GM18870 (cell line): ENCODE measurements at regions not wholly inside any gene's neighbourhood (a gene's known extent, or its start where the extent isn't known, plus 50 kb on each side); places are given as distances from the start of the nearest gene placed in this dataset.
"Not testable (repeated sequence)": the region's sequence is repeated elsewhere in the genome, so short reads cannot be mapped to it uniquely, and the experiment has no call there.

Experiments used
- ATAC-seq: cut with Tn5 transposase; IDR thresholded peaks from one replicate; pipeline ENCODE4 v1.9.1; 2021; ENCODE audit warnings: moderate library complexity; ENCODE audit not compliant: unreplicated experiment

DNA sequence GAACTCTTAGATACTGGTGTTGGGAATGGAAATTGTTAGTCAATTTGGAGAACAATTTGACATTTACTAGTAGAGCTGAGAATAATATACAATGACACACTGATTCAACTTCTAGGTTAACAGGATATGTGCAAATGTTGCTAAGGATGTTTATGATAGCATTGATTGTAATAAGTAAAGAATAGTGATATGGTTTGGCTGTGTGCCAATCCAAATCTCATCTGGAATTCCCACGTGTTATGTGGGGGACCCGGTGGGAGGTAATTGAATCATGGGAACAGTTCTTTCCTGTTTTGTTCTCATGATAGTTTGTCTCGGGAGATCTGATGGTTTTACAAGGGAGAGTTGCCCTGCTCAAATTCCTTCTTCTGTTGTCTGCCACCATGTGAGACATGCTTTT, 302.4 kb upstream of the TMPRSS15 start:
- no peak for ATAC-seq

DNA sequence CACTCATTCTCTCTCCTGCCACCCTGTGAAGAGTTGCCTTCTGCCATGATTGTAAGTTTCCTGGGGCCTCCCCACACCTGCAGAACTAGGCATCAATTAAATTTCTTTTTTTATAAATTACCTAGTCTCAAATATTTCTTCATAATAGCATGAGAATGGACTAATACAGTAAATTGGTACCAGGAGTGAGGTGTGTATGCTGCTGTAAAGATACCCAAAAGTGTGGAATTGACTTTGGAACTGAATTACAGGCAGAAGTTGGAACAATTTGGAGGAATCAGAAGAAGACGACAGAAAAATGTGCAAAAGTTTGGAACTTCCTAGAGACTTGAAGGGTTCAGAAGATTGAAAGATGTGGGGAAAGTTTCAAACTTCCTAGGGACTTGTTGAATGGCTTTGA, 308.1 kb upstream of the TMPRSS15 start:
- no peak for ATAC-seq

DNA sequence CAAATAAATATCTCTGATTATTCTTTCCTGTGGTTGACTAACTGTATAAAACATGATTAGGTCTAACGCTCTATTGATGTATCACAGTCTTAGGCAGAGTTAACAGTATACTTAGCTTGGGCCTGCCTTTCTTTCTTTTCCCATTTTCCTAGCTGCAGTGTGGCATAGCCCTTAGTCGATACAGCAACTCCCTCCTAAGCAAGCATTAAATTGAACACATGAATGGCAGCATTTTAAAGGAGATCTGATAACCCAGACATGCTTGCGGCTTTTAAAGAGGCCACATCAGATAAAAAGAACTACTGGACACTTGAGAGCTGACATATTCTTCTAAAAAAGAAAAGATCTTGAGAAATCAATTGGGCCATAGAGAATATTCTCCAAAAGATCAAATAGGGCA, 312.0 kb upstream of the TMPRSS15 start:
- ATAC-seq: no peak

GRCh38 chr21:18716578-18717138, 313.1 kb upstream of the TMPRSS15 start:
- ATAC-seq: no peak

GRCh38 chr21:18722193-18722592, 318.6 kb upstream of the TMPRSS15 start:
- ATAC-seq: no peak

DNA sequence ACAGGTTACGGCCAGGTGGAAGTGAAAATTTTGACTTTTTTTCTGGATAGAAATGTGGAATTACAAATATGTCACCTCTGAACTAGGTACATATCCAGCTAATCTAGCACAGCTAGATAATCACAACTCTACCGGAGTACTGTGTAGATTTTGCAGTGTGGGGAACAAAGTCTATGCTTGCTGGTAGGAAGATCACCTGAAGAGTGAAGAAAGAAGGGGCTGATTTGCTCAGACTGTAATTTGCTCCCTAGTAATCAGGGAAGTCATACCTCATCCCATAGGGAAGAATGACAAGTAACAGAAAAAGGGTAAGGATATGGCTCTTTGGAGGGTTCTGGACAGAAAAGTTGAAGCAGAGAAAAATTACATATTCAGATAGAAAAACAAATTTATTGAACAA, 319.6 kb upstream of the TMPRSS15 start:
- no peak for ATAC-seq

- no peak for ATAC-seq
Measured at GRCh38 chr21:18725653-18726052, 322.1 kb upstream of the TMPRSS15 start.

DNA sequence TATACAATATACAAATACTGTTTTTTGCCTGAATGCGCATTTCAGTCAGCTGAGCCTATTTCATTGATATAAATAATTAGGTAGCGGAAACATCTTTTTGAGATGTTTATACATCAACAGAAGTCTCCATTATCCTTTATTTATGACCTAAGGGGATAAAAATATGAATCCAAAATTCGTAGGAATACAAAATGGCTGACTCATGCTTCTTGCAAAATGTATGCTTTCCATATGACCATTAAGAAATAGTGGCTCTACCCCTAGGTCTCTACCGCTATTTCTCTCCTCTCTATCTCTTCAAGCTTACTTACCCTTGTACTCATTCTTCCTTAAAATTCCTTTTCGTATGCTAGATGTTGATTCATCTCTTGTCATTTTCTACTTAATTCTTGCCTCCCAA, 338.4 kb upstream of the TMPRSS15 start:
- no peak for ATAC-seq

GRCh38 chr21:18743531-18743930, 339.9 kb upstream of the TMPRSS15 start:
- no peak for ATAC-seq

- ATAC-seq: no peak
Measured at GRCh38 chr21:18744840-18745239, 341.3 kb upstream of the TMPRSS15 start.

GRCh38 chr21:18752894-18753293, 349.3 kb upstream of the TMPRSS15 start:
- ATAC-seq: not testable (repeated sequence)

DNA sequence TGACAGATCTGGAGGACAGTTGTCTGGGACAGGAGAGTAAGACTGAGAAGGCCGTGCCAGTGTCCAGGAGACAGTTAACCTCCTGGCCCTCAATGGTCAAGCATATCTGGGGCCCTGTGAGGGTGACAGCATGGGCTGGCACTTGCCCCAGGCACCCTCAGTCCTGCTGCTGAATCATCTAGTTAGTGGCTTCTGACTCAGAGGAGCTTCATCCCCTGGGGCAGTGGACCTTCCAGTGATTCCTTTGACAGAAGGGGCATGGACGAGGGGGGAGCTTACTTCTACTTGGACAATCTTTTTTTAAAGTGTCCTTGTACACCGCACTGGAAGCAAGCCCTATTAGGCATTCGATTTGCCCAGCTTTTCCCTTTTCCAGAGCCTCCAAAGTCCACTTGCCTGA, 352.7 kb upstream of the TMPRSS15 start:
- not testable (repeated sequence) for ATAC-seq

DNA sequence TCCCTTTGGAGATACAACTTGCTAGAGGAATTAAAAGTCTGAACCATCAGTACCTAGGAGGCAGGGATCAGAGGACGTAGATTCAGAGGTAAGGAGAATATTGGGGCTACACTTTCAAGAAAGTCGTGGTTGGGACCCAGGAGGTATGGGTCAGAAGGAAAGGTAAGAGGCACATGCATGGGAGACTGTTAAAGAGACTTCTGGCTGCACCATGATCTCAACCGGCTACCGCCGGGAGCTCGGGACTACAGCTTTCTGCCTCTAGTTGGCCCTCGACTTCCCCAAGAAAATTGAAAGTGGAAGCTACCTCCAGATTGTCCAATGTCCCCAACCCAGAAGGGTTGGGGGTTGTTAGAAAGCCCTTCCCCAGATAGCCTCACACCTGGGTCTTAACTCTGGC, 355.7 kb upstream of the TMPRSS15 start:
- no peak for ATAC-seq

GRCh38 chr21:18759751-18760161, 356.2 kb upstream of the TMPRSS15 start:
- ATAC-seq: no peak

DNA sequence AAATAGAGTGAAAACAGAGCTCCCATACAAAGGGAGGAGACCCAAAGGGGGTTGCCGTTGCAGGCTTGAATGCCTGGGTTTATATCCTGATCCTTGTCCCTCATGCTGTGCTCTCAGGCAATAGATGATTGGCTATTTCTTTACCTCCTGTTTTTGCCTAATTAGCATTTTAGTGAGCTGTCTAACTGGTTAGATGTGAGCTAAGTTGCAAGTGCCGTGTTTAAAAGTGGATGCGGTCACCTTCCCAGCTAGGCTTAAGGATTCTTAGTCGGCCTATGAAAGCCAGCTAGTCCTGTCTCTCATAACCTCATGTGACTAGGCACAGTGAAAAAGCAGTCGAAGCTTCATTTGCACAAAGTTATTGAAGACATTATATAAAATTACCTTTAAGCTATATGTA, 356.7 kb upstream of the TMPRSS15 start:
- no peak for ATAC-seq

- ATAC-seq: no peak
Measured at GRCh38 chr21:18764720-18765119, 361.1 kb upstream of the TMPRSS15 start.

GRCh38 chr21:18769599-18769998, 366.0 kb upstream of the TMPRSS15 start:
- ATAC-seq: no peak

DNA sequence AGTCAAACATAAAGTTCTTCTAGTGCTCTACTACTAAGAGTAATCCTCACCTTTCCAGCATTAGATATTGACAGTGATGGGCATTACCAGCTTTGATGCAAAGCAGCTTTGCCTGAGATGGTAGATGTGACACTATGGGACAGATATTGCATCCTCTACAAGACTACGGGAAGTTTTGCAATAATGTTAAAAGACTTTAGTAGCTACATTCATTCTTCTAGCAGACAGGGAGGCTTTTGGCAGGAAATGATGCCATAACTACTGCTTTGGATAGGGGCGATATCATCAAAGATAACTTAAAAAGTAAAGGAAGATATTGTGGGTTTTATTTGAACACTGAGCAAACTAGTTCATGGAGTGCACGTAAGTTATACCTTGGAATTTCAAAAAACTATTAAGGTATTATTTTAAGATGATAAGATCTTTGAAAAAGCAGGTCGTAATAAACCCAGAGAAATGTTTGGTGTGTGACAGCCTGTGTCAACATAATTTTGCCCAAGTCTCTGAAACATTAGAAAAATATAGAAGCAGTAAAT, 368.3 kb upstream of the TMPRSS15 start:
- ATAC-seq: no peak

DNA sequence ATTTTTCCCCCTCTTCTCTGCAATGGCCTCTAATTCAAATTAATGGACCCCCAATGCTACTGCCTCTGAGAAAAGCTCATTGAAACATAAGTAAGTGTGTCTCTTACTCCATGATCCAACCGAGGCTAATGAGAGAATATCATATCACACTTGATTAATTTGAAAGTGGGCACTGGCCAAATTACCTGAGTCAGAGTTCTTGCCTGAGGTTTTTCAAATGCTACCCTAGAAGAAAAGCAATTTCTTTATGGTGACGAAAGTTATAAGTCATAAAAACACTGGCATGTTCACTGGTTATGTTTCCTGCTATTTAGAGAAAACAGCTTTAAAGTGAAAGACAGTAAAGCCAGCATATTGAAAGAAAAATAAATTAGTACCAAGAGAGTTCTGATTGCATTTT, 368.8 kb upstream of the TMPRSS15 start:
- no peak for ATAC-seq

DNA sequence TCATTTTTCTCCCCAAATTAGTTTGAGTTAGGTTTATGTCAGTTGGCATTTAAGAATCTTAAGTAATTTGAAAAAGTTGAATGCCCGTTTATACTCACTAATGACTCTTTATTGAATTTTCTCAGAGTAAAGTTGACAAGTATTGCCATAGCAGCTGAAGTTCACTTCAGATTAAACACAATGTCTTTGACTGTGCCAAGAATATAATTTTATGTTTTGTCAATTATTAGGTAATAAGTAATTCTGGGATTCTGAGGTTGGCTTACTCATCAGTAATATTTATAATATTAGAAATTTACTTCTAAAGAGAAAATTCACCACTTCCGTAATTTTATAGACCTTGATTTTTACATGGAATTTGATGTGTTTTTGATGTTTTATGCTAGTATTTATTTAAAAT, 369.3 kb upstream of the TMPRSS15 start:
- no peak for ATAC-seq

- ATAC-seq: no peak
Measured at GRCh38 chr21:18776936-18777335, 373.4 kb upstream of the TMPRSS15 start.

- no peak for ATAC-seq
Measured at GRCh38 chr21:18782721-18783120, 379.1 kb upstream of the TMPRSS15 start.

DNA sequence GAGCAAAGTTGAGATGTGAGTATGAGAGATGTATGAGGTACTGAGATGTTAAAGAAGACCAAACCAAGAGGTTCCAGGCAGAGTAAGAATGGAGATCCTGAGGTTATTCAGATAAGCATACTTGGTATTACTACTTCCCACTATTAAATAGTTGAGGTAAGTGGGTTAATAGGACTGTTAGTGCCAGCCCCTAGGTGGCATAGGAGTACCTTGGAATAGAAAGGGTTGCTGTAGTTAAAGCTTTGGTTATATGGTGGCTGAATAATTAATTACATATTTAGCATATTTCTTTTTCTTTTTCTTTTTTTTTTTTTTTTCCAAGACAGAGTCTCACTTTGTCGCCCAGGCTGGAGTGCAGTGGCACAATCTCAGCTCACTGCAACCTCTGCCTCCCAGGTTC, 397.9 kb upstream of the TMPRSS15 start:
- no peak for ATAC-seq
